ENCODE measurements at regions not wholly inside any gene's neighbourhood (a gene's known extent, or its start where the extent isn't known, plus 50 kb on each side); places are given as distances from the start of the nearest gene placed in this dataset.

DNA sequence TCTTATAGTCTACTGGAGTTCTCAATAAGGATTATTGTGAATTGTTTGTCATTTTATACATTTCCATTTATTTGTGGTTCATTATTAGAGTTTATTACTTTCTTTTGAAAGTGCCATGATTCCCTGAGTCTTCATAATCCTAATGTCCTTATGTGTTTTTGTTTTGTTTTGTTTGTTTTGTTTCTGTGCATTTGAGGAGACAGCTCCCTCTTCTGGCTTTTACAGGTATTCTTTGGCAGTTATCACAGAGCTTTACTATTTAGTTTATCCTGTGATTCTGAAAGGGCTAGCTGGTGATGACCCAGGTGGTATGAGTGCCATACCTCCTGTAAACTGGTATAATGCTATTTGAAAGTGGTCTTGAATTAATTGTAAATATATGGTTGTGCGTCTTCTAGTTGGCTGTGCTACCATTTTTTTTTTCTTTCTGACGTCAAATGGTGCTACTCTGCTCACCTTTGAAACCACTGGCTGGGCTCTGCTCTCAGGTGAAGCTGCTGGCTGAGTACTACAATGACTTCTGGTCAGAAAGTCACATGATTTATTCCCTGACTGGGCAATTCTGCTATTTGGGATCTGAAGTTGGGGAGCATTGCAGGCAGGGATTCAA is 751.2 kb downstream of the JRKL start:
- TF ChIP-seq, protein P1, sequence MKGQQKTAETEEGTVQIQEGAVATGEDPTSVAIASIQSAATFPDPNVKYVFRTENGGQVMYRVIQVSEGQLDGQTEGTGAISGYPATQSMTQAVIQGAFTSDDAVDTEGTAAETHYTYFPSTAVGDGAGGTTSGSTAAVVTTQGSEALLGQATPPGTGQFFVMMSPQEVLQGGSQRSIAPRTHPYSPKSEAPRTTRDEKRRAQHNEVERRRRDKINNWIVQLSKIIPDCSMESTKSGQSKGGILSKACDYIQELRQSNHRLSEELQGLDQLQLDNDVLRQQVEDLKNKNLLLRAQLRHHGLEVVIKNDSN (IDR thresholded peaks at IDR 0.05; ENCODE audit: borderline replicate concordance, low read depth): no peak
- TF ChIP-seq EZH2phosphoT487 (IDR thresholded peaks at IDR 0.05; ENCODE audit: borderline replicate concordance, low read depth) (no peak), RAD21 (IDR thresholded peaks at IDR 0.05; ENCODE audit: low read length) (peak; percentile 80), CHD2 (IDR thresholded peaks at IDR 0.05; ENCODE audit: low read length, partially characterized antibody) (no peak), USF2 (IDR thresholded peaks at IDR 0.05; ENCODE audit: borderline replicate concordance, low read depth, low read length) (no peak), SMC3 (IDR thresholded peaks at IDR 0.05; ENCODE audit: low read depth, low read length) (peak; percentile 66), CTCF (IDR thresholded peaks at IDR 0.05) (peak; percentile 58), GATA2 (CRISPR knock-in tag; IDR thresholded peaks at IDR 0.05) (no peak)
- Histone ChIP-seq H3K27ac (ENCODE audit: low read depth in 2 of 2, low read length in 1 of 2) (no peak overlapping the region), H3K4me3 (ENCODE audit: low read depth in 2 of 2, low read length in 1 of 2) (no peak overlapping the region; a peak in 1 of 4 replicates), H3K4me2 (no peak overlapping the region), H3K4me1 (ENCODE audit: control insufficient read depth in 1 of 2, insufficient read depth in 2 of 2, low read depth in 1 of 2, low read length in 1 of 2) (no peaks in the 10 kb centered on the region), H3K79me2 (ENCODE audit: insufficient read depth) (no peaks in the 10 kb centered on the region), H4K20me1 (ENCODE audit: insufficient read depth) (no peaks in the 10 kb centered on the region), H3F3A (replicated peaks; ENCODE audit: insufficient read depth) (no peaks in the 10 kb centered on the region), H3K9me3 (no peaks in the 10 kb centered on the region), H3K9me2 (no peaks in the 10 kb centered on the region), H2AFZ (ENCODE audit: low read depth) (no peak overlapping the region), H3K36me3 (replicated peaks in 1 of 2; ENCODE audit: control insufficient read depth in 1 of 2, insufficient read depth in 2 of 2, low read length in 1 of 2) (no peaks in the 10 kb centered on the region), H3K9ac (no peak overlapping the region), H3K27me3 (ENCODE audit: insufficient read depth) (no peaks in the 10 kb centered on the region)
- POLR2A ChIA-PET: interaction anchor here (0.6 kb wide), 1 partner anchor 677 kb away, joined by 3 read pairs; no protein-coding TSS in a partner anchor
- WGBS (ENCODE audit: low lambda C conversion rate): 13% methylated on average over 2 of the region's 2 CpGs
- peak; percentile 7 for DNase-seq
- CTCF ChIA-PET: interaction anchor here (0.6 to 2.4 kb wide), 29 partner anchors 10 to 1874 kb away, joined by 3 to 86 read pairs (median 3); no protein-coding TSS in a partner anchor

GRCh38 chr11:97143463-97143862 is 753.6 kb downstream of the JRKL start:
- Histone ChIP-seq H3K27me3 (ENCODE audit: insufficient read depth) (no peaks in the 10 kb centered on the region), H3K79me2 (ENCODE audit: insufficient read depth) (no peaks in the 10 kb centered on the region), H3K27ac (ENCODE audit: low read depth in 2 of 2, low read length in 1 of 2) (no peak overlapping the region), H3K9me3 (no peaks in the 10 kb centered on the region), H3K36me3 (replicated peaks in 1 of 2; ENCODE audit: control insufficient read depth in 1 of 2, insufficient read depth in 2 of 2, low read length in 1 of 2) (no peaks in the 10 kb centered on the region), H3K4me1 (ENCODE audit: control insufficient read depth in 1 of 2, insufficient read depth in 2 of 2, low read depth in 1 of 2, low read length in 1 of 2) (no peaks in the 10 kb centered on the region), H3K4me3 (ENCODE audit: low read depth in 2 of 2, low read length in 1 of 2) (no peak overlapping the region), H3K9me2 (no peaks in the 10 kb centered on the region), H2AFZ (ENCODE audit: low read depth) (no peak overlapping the region), H3F3A (replicated peaks; ENCODE audit: insufficient read depth) (no peaks in the 10 kb centered on the region), H3K4me2 (no peak overlapping the region), H3K9ac (no peak overlapping the region), H4K20me1 (ENCODE audit: insufficient read depth) (no peaks in the 10 kb centered on the region)
- ChIA-PET POLR2A (no interaction called here), CTCF (interaction anchor here (0.9 to 2.0 kb wide), 3 partner anchors 39 to 679 kb away, joined by 3 to 12 read pairs (median 4); no protein-coding TSS in a partner anchor)
- 0% methylated on average over 1 of the region's 1 CpG for WGBS (ENCODE audit: low lambda C conversion rate)
- no peak for DNase-seq
- TF ChIP-seq RAD21 (IDR thresholded peaks at IDR 0.05; ENCODE audit: low read length): no peak
- no peak for TF ChIP-seq TAF1 (IDR thresholded peaks at IDR 0.05; ENCODE audit: borderline replicate concordance, low read depth, low read length)
- TF ChIP-seq RCOR1 (IDR thresholded peaks at IDR 0.05; ENCODE audit: low read length): no peak
- no peak for TF ChIP-seq CHD2 (IDR thresholded peaks at IDR 0.05; ENCODE audit: low read length, partially characterized antibody)
- TF ChIP-seq, protein P2, sequence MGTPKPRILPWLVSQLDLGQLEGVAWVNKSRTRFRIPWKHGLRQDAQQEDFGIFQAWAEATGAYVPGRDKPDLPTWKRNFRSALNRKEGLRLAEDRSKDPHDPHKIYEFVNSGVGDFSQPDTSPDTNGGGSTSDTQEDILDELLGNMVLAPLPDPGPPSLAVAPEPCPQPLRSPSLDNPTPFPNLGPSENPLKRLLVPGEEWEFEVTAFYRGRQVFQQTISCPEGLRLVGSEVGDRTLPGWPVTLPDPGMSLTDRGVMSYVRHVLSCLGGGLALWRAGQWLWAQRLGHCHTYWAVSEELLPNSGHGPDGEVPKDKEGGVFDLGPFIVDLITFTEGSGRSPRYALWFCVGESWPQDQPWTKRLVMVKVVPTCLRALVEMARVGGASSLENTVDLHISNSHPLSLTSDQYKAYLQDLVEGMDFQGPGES (IDR thresholded peaks at IDR 0.05; ENCODE audit: low read depth, low read length): no peak
- TF ChIP-seq NRF1 (IDR thresholded peaks at IDR 0.05; ENCODE audit: low read depth, low read length): no peak
- TF ChIP-seq, protein P1 (IDR thresholded peaks at IDR 0.05; ENCODE audit: borderline replicate concordance, low read depth): no peak
- no peak for TF ChIP-seq ELF1 (IDR thresholded peaks at IDR 0.05)
- no peak for TF ChIP-seq RXRA (IDR thresholded peaks at IDR 0.05; ENCODE audit: borderline replicate concordance, low read depth)
- TF ChIP-seq JUND (IDR thresholded peaks at IDR 0.05): no peak
- TF ChIP-seq, protein P3, sequence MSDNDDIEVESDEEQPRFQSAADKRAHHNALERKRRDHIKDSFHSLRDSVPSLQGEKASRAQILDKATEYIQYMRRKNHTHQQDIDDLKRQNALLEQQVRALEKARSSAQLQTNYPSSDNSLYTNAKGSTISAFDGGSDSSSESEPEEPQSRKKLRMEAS (IDR thresholded peaks at IDR 0.05; ENCODE audit: low read depth): no peak
- no peak for TF ChIP-seq SMC3 (IDR thresholded peaks at IDR 0.05; ENCODE audit: low read depth, low read length)
- TF ChIP-seq POLR2AphosphoS5 (IDR thresholded peaks at IDR 0.05; ENCODE audit: low read depth, low read length): no peak
- TF ChIP-seq FOXM1 (IDR thresholded peaks at IDR 0.05; ENCODE audit: low read depth): no peak
- no peak for TF ChIP-seq YY1 (IDR thresholded peaks at IDR 0.05; ENCODE audit: low read depth)

All from SK-N-SH (cell line).